CD8-positive, alpha-beta memory T cell (primary cell): ENCODE measurements at regions not wholly inside any gene's neighbourhood (a gene's known extent, or its start where the extent isn't known, plus 50 kb on each side); places are given as distances from the start of the nearest gene placed in this dataset.

ENCODE experiments used
- CTCF ChIA-PET: fragments of 350-600 bp; sonication (Branson Sonifier 250); formaldehyde crosslinking; loops from one replicate; lab custom pipeline; 2021; ENCODE audit warnings: antibody characterized with exemption; lab: Charles Lee
- POLR2A ChIA-PET: fragments of 350-600 bp; sonication (Branson Sonifier 250); formaldehyde crosslinking; loops from one replicate; lab custom pipeline; 2021; ENCODE audit warnings: antibody characterized with exemption; lab: Charles Lee
- DNase-seq, 5 donors: peaks; one replicate each; pipeline versions ENCODE4 v3.0.0 to v3.0.0-alpha.2; 2020 to 2022; ENCODE audit warnings: mixed read lengths in 1 of 5
- H3K27ac ChIP-seq: one replicate; pipeline ENCODE4 v1.7.0; 2013; ENCODE audit warnings: low read depth, mild to moderate bottlenecking, low read length, moderate library complexity
- H3K27me3 ChIP-seq: 2 replicates; pipeline ENCODE4 v1.7.0; 2013; ENCODE audit warnings: low read length, mild to moderate bottlenecking; ENCODE audit not compliant: insufficient read depth, poor library complexity, severe bottlenecking
- H3K36me3 ChIP-seq: 2 replicates; pipeline ENCODE4 v1.7.0; 2013; ENCODE audit warnings: mild to moderate bottlenecking, low read length, moderate library complexity; ENCODE audit not compliant: insufficient read depth
- H3K4me1 ChIP-seq: 2 replicates; pipeline ENCODE4 v1.7.0; 2013; ENCODE audit warnings: mild to moderate bottlenecking, low read length, moderate library complexity; ENCODE audit not compliant: insufficient read depth
- H3K4me3 ChIP-seq: 2 replicates; pipeline ENCODE4 v1.7.0; 2013; ENCODE audit warnings: mild to moderate bottlenecking, low read length
- H3K9me3 ChIP-seq: 2 replicates; pipeline ENCODE4 v1.7.0; 2013; ENCODE audit warnings: mild to moderate bottlenecking, low read length
- H3K27ac Mint-ChIP-seq, 8 donors: one replicate each; pipeline ENCODE4 v1.8.0; 2020 to 2021; ENCODE audit warnings: mixed read lengths in 8 of 8, mild to moderate bottlenecking in 6 of 8, inconsistent platforms in 3 of 8, moderate library complexity in 3 of 8
- H3K27me3 Mint-ChIP-seq, 2 donors: one replicate each; pipeline ENCODE4 v1.8.0; 2020 to 2021; ENCODE audit warnings: mixed read lengths in 2 of 2, mild to moderate bottlenecking in 1 of 2, moderate library complexity in 1 of 2
- H3K36me3 Mint-ChIP-seq, 3 donors: one replicate each; pipeline ENCODE4 v1.8.0; 2020 to 2021; ENCODE audit warnings: mixed read lengths in 3 of 3, inconsistent platforms in 1 of 3, mild to moderate bottlenecking in 1 of 3
- H3K4me1 Mint-ChIP-seq, 3 donors: one replicate each; pipeline ENCODE4 v1.8.0; 2020 to 2021; ENCODE audit warnings: mixed read lengths in 3 of 3, inconsistent platforms in 1 of 3, mild to moderate bottlenecking in 1 of 3
- H3K4me3 Mint-ChIP-seq, 7 donors: one replicate each; pipeline ENCODE4 v1.8.0; 2020 to 2021; ENCODE audit warnings: mixed read lengths in 7 of 7, mild to moderate bottlenecking in 6 of 7, moderate library complexity in 4 of 7, inconsistent platforms in 2 of 7
- H3K9me3 Mint-ChIP-seq, 5 donors: one replicate each; pipeline ENCODE4 v1.8.0; 2020 to 2022; ENCODE audit warnings: mixed read lengths in 5 of 5, mild to moderate bottlenecking in 3 of 5, moderate library complexity in 2 of 5, inconsistent platforms in 1 of 5

GRCh38 chr2:117707874-117708273 lies 106.6 kb upstream of the DDX18 start:
- Mint-ChIP-seq H3K27me3 (peaks cover 2 to 7% of the 10 kb centered on the region in 2 donors), H3K9me3 (no peaks in the 10 kb centered on the region), H3K27ac (no peak overlapping the region), H3K4me1 (no peaks in the 10 kb centered on the region), H3K36me3 (no peaks in the 10 kb centered on the region), H3K4me3 (no peak overlapping the region)
- no peak overlapping the region for H3K4me3 ChIP-seq
- CTCF ChIA-PET: no interaction called here
- H3K27ac ChIP-seq: no peak overlapping the region
- H3K36me3 ChIP-seq: no peaks in the 10 kb centered on the region
- H3K4me1 ChIP-seq: no peaks in the 10 kb centered on the region
- H3K27me3 ChIP-seq: no peaks in the 10 kb centered on the region
- no peaks in the 10 kb centered on the region for H3K9me3 ChIP-seq
- no peak for DNase-seq
- POLR2A ChIA-PET: no interaction called here

DNA sequence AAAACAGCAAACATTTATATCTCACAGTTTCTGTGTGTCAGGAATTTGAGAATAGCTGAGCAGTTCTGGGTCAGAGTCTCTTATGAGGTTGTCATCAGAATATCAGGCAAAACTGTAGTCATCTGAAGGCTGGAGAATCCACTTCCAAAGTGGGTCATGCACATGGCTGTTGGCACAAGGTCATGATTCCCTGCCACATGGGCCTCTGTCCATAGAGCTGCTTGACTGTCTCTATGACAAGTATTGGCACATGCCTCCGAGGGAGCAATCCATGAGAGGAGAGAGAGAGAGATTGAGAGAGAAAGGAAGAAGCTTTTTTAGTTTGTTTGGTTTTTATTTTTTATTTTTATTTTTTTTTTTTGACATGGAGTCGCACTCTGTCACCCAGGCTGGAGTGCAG lies 101.8 kb upstream of the DDX18 start:
- no peaks in the 10 kb centered on the region for H3K36me3 Mint-ChIP-seq
- Histone ChIP-seq H3K4me3 (no peak overlapping the region), H3K27ac (no peak overlapping the region), H3K9me3 (no peaks in the 10 kb centered on the region), H3K36me3 (no peaks in the 10 kb centered on the region), H3K4me1 (no peaks in the 10 kb centered on the region), H3K27me3 (no peaks in the 10 kb centered on the region)
- CTCF ChIA-PET: no interaction called here
- no peak overlapping the region for H3K4me3 Mint-ChIP-seq
- no peak for DNase-seq
- H3K4me1 Mint-ChIP-seq: no peaks in the 10 kb centered on the region
- POLR2A ChIA-PET: no interaction called here
- H3K27me3 Mint-ChIP-seq: peaks cover 0 to 4% of the 10 kb centered on the region in 2 donors
- H3K27ac Mint-ChIP-seq: no peak overlapping the region
- H3K9me3 Mint-ChIP-seq: peaks cover 0 to 2% (median 0%) of the 10 kb centered on the region in 5 donors

DNA sequence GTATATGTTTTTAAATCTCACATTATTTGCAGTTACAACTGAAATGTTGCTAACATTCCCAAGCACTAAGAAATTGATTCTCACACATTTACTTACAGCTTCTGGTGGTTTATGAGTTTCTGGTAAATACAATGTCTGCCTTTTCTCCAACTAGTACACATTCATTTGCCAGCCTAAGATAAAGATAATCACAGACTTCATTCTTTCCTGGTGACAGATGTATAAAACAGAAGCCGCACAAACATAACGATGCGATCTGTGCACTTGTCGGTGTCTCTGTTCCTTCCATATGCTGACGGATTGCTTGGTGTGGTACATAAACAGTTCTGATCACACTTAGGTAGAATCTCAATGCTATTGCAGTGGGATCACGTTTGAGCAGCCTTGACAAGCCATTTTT lies 100.4 kb upstream of the DDX18 start:
- peaks cover 0 to 4% of the 10 kb centered on the region in 2 donors for H3K27me3 Mint-ChIP-seq
- ChIA-PET CTCF (no interaction called here), POLR2A (no interaction called here)
- Histone ChIP-seq H3K4me1 (no peaks in the 10 kb centered on the region), H3K27me3 (no peaks in the 10 kb centered on the region), H3K27ac (no peak overlapping the region), H3K4me3 (no peak overlapping the region), H3K9me3 (no peaks in the 10 kb centered on the region), H3K36me3 (no peaks in the 10 kb centered on the region)
- H3K9me3 Mint-ChIP-seq: peaks cover 0 to 2% (median 0%) of the 10 kb centered on the region in 5 donors
- no peak overlapping the region for H3K4me3 Mint-ChIP-seq
- H3K36me3 Mint-ChIP-seq: no peaks in the 10 kb centered on the region
- DNase-seq: no peak
- no peaks in the 10 kb centered on the region for H3K4me1 Mint-ChIP-seq
- no peak overlapping the region for H3K27ac Mint-ChIP-seq

GRCh38 chr2:117714745-117715417 lies 99.6 kb upstream of the DDX18 start:
- H3K9me3 ChIP-seq: no peaks in the 10 kb centered on the region
- Mint-ChIP-seq H3K4me1 (no peaks in the 10 kb centered on the region), H3K27me3 (peaks cover 0 to 4% of the 10 kb centered on the region in 2 donors), H3K4me3 (no peak overlapping the region), H3K27ac (no peak overlapping the region), H3K9me3 (peaks cover 0 to 2% (median 0%) of the 10 kb centered on the region in 5 donors), H3K36me3 (no peaks in the 10 kb centered on the region)
- H3K27me3 ChIP-seq: no peaks in the 10 kb centered on the region
- ChIA-PET POLR2A (no interaction called here), CTCF (no interaction called here)
- no peak overlapping the region for H3K27ac ChIP-seq
- H3K4me3 ChIP-seq: no peak overlapping the region
- no peaks in the 10 kb centered on the region for H3K36me3 ChIP-seq
- H3K4me1 ChIP-seq: no peaks in the 10 kb centered on the region
- DNase-seq: no peak

GRCh38 chr2:117716505-117716904 lies 98.0 kb upstream of the DDX18 start:
- CTCF ChIA-PET: no interaction called here
- DNase-seq: no peak

GRCh38 chr2:117717072-117717471 lies 97.4 kb upstream of the DDX18 start:
- ChIA-PET POLR2A (no interaction called here), CTCF (no interaction called here)
- no peaks in the 10 kb centered on the region for H3K9me3 ChIP-seq
- H3K4me1 Mint-ChIP-seq: peaks cover 0 to 4% (median 4%) of the 10 kb centered on the region in 3 donors
- H3K4me3 ChIP-seq: no peak overlapping the region
- no peak for DNase-seq
- peaks cover 0 to 2% (median 0%) of the 10 kb centered on the region in 5 donors for H3K9me3 Mint-ChIP-seq
- no peaks in the 10 kb centered on the region for H3K4me1 ChIP-seq
- peaks cover 0 to 2% of the 10 kb centered on the region in 2 donors for H3K27me3 Mint-ChIP-seq
- no peak overlapping the region for H3K27ac ChIP-seq
- no peak overlapping the region for H3K4me3 Mint-ChIP-seq
- H3K27me3 ChIP-seq: no peaks in the 10 kb centered on the region
- H3K27ac Mint-ChIP-seq: peak overlapping the region in 1 of 8 donors; percentile 38
- no peaks in the 10 kb centered on the region for H3K36me3 ChIP-seq
- no peaks in the 10 kb centered on the region for H3K36me3 Mint-ChIP-seq

More at GRCh38 chr2:117716505-117716904, 98.0 kb upstream of the DDX18 start:
- no peaks in the 10 kb centered on the region for H3K27me3 ChIP-seq
- POLR2A ChIA-PET: no interaction called here
- H3K4me3 ChIP-seq: no peak overlapping the region
- Mint-ChIP-seq H3K27ac (no peak overlapping the region), H3K4me1 (no peaks in the 10 kb centered on the region), H3K4me3 (no peak overlapping the region), H3K27me3 (peaks cover 0 to 2% of the 10 kb centered on the region in 2 donors), H3K36me3 (no peaks in the 10 kb centered on the region), H3K9me3 (peaks cover 0 to 2% (median 0%) of the 10 kb centered on the region in 5 donors)
- H3K36me3 ChIP-seq: no peaks in the 10 kb centered on the region
- H3K9me3 ChIP-seq: no peaks in the 10 kb centered on the region
- H3K27ac ChIP-seq: no peak overlapping the region
- no peaks in the 10 kb centered on the region for H3K4me1 ChIP-seq

DNA sequence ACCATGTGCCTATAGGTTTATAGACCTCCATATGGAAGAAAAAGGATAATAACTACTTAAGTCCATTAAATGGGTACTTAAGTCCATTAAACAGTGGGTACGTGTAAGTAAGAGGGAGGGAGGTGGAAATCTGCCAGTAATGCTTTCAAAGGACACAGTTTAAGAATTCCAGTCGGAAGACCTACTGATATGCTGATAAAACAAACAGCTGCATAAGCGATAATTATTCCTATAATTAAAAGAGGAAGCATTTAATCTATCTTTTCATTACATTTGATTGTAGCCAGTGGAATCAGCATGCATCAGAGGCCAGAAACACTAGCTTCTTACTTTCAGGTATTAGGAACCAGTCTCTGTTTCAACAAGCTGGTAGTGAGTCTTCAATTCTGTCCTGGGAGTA lies 96.4 kb upstream of the DDX18 start:
- no peaks in the 10 kb centered on the region for H3K36me3 ChIP-seq
- ChIA-PET POLR2A (no interaction called here), CTCF (no interaction called here)
- Mint-ChIP-seq H3K4me1 (peaks cover 0 to 10% (median 10%) of the 10 kb centered on the region in 3 donors), H3K27ac (no peak overlapping the region), H3K36me3 (no peaks in the 10 kb centered on the region), H3K9me3 (peaks cover 0 to 2% (median 0%) of the 10 kb centered on the region in 5 donors), H3K4me3 (no peak overlapping the region), H3K27me3 (peaks cover 0 to 2% of the 10 kb centered on the region in 2 donors)
- no peaks in the 10 kb centered on the region for H3K27me3 ChIP-seq
- no peak overlapping the region for H3K4me3 ChIP-seq
- H3K4me1 ChIP-seq: no peaks in the 10 kb centered on the region
- H3K27ac ChIP-seq: no peak overlapping the region
- H3K9me3 ChIP-seq: no peaks in the 10 kb centered on the region
- DNase-seq: no peak

GRCh38 chr2:117720765-117721164 lies 93.7 kb upstream of the DDX18 start:
- H3K36me3 ChIP-seq: no peaks in the 10 kb centered on the region
- H3K4me1 Mint-ChIP-seq: peaks cover 0 to 10% (median 10%) of the 10 kb centered on the region in 3 donors
- H3K27ac ChIP-seq: no peak overlapping the region
- ChIA-PET POLR2A (no interaction called here), CTCF (no interaction called here)
- DNase-seq: no peak
- H3K9me3 Mint-ChIP-seq: peaks cover 0 to 5% (median 0%) of the 10 kb centered on the region in 5 donors
- H3K4me3 Mint-ChIP-seq: no peak overlapping the region
- no peaks in the 10 kb centered on the region for H3K27me3 Mint-ChIP-seq
- no peak overlapping the region for H3K4me3 ChIP-seq
- no peaks in the 10 kb centered on the region for H3K36me3 Mint-ChIP-seq
- no peaks in the 10 kb centered on the region for H3K4me1 ChIP-seq
- H3K9me3 ChIP-seq: no peaks in the 10 kb centered on the region
- peak overlapping the region in 1 of 8 donors; percentile 73 for H3K27ac Mint-ChIP-seq
- H3K27me3 ChIP-seq: no peaks in the 10 kb centered on the region
